ENCODE measurements at regions not wholly inside any gene's neighbourhood (a gene's known extent, or its start where the extent isn't known, plus 50 kb on each side); places are given as distances from the start of the nearest gene placed in this dataset.

GRCh38 chr15:25501828-25502446, 63.1 kb upstream of the UBE3A start:
- peak in 1 of 2 donors; percentile 1 for DNase-seq

- no peak for DNase-seq
These were observed 60.0 kb upstream of the UBE3A start for GRCh38 chr15:25498835-25499234.

GRCh38 chr15:25497934-25498333, 59.1 kb upstream of the UBE3A start:
- DNase-seq = no peak

GRCh38 chr15:25493823-25494526, 55.2 kb upstream of the UBE3A start:
- no peak for DNase-seq

- no peak for DNase-seq
These were observed 53.5 kb upstream of the UBE3A start for GRCh38 chr15:25492315-25492714.
